ENCODE measurements at regions not wholly inside any gene's neighbourhood (a gene's known extent, or its start where the extent isn't known, plus 50 kb on each side); places are given as distances from the start of the nearest gene placed in this dataset.

GRCh38 chr2:175726223-175726622, 275.8 kb downstream of the LNPK start:
- 82% methylated on average over 2 of the region's 2 CpGs; no CpG with 5 or more reads in 1 of the 2 experiments for WGBS, 2 experiments (ENCODE audit: extremely low coverage in 1 of 2, insufficient coverage in 1 of 2, insufficient read length in 1 of 2, insufficient replicate concordance in 2 of 2, low coverage in 1 of 2, low lambda C conversion rate in 2 of 2, missing lambda C conversion rate in 1 of 2)
- TF ChIP-seq SUZ12 (IDR thresholded peaks at IDR 0.05; ENCODE audit: low read length) (no peak), KDM1A (IDR thresholded peaks at IDR 0.05; ENCODE audit: borderline replicate concordance, low read length) (no peak), TEAD4 (IDR thresholded peaks at IDR 0.05; ENCODE audit: low read depth, low read length) (no peak), CTCF (IDR thresholded peaks at IDR 0.05; ENCODE audit: control extremely low read depth in 1 of 3, insufficient read depth in 1 of 3, low read depth in 1 of 3, low read length in 3 of 3) (no peak), CHD1 (IDR thresholded peaks at IDR 0.05; ENCODE audit: low read depth, low read length) (no peak), ASH2L (IDR thresholded peaks at IDR 0.05; ENCODE audit: low read length) (no peak), TAF1 (IDR thresholded peaks at IDR 0.05; ENCODE audit: low read depth, low read length) (no peak), HDAC6 (IDR thresholded peaks at IDR 0.05; ENCODE audit: low read depth, low read length) (no peak), JUND (IDR thresholded peaks at IDR 0.05; ENCODE audit: low read length) (no peak), YY1 (IDR thresholded peaks at IDR 0.05; ENCODE audit: low read depth, low read length) (no peak), SIX5 (IDR thresholded peaks at IDR 0.05; ENCODE audit: low read depth, low read length) (no peak), GTF2F1 (IDR thresholded peaks at IDR 0.05; ENCODE audit: borderline replicate concordance, low read depth, low read length) (no peak), PHF8 (conservative IDR thresholded peaks at IDR 0.05; ENCODE audit: low read depth, low read length) (no peak), BACH1 (IDR thresholded peaks at IDR 0.05; ENCODE audit: low read length) (no peak)

More at GRCh38 chr2:175726223-175726622, 275.8 kb downstream of the LNPK start:
- no peak overlapping the region for H3K23ac ChIP-seq (ENCODE audit: insufficient read length)
- no peak overlapping the region for H3K9ac ChIP-seq (replicated peaks in 1 of 4; ENCODE audit: extremely low read depth in 1 of 4, low read depth in 3 of 4, low read length in 3 of 4)
- H3K79me2 ChIP-seq (ENCODE audit: control insufficient read depth in 1 of 2, insufficient read depth in 2 of 2, low read length in 2 of 2), result no peaks in the 10 kb centered on the region
- H2BK120ac ChIP-seq (replicated peaks; ENCODE audit: low read depth, low read length), result no peak overlapping the region
- no peak overlapping the region for H4K91ac ChIP-seq (replicated peaks; ENCODE audit: insufficient read length, low read length)
- no peaks in the 10 kb centered on the region for H3K4me1 ChIP-seq (replicated peaks in 1 of 4; ENCODE audit: control insufficient read depth in 3 of 4, insufficient read depth in 4 of 4, low read length in 3 of 4)
- no peak overlapping the region for H4K8ac ChIP-seq (ENCODE audit: extremely low read depth, insufficient read depth, low read length)
- no peaks in the 10 kb centered on the region for H3K79me1 ChIP-seq (ENCODE audit: low read depth, low read length)
- DNase-seq (ENCODE audit: low read depth in 1 of 2, low spot score in 2 of 2) (no peak), FAIRE-seq (no peak)
- no peak overlapping the region for H3K18ac ChIP-seq (ENCODE audit: extremely low read depth, low read length)
- H2AK5ac ChIP-seq (ENCODE audit: low read depth, low read length), result no peak overlapping the region
- H2BK5ac ChIP-seq (ENCODE audit: low read depth, low read length), result no peak overlapping the region
- H3K4me3 ChIP-seq (ENCODE audit: extremely low read depth in 1 of 4, insufficient read depth in 2 of 4, low read depth in 3 of 4, low read length in 4 of 4), result no peak overlapping the region
- H2BK15ac ChIP-seq (ENCODE audit: low read length), result no peak overlapping the region
- no peaks in the 10 kb centered on the region for H3K27me3 ChIP-seq (replicated peaks in 1 of 4; ENCODE audit: control insufficient read depth in 3 of 4, extremely low read depth in 1 of 4, insufficient read depth in 3 of 4, low read length in 3 of 4)
- H2BK20ac ChIP-seq (ENCODE audit: low read length), result no peak overlapping the region
- no peaks in the 10 kb centered on the region for H3K23me2 ChIP-seq (ENCODE audit: low read depth, low read length)
- CTCF ChIA-PET (ENCODE audit: partially characterized antibody), result interaction anchor here (1.1 kb wide), 1 partner anchor 17 kb away, joined by 3 read pairs; no protein-coding TSS in a partner anchor
- no peak overlapping the region for H2BK12ac ChIP-seq (ENCODE audit: low read depth, low read length)
- H3K4ac ChIP-seq (replicated peaks; ENCODE audit: insufficient read length, low read depth, low read length), result no peak overlapping the region
- H2AFZ ChIP-seq (ENCODE audit: low read length), result no peak overlapping the region
- POLR2A ChIA-PET (ENCODE audit: partially characterized antibody), result no interaction called here
- H4K5ac ChIP-seq (ENCODE audit: insufficient read length, low read depth, low read length), result no peak overlapping the region
- no peak overlapping the region for H3K56ac ChIP-seq (replicated peaks; ENCODE audit: insufficient read length, low read depth, low read length)
- no peak overlapping the region for H3K27ac ChIP-seq (ENCODE audit: low read depth, low read length)
- H3K4me2 ChIP-seq (ENCODE audit: insufficient read depth in 1 of 2, low read depth in 2 of 2, low read length in 2 of 2), result no peak overlapping the region
- H3K36me3 ChIP-seq (ENCODE audit: control insufficient read depth in 2 of 4, insufficient read depth in 4 of 4, low read length in 3 of 4), result no peaks in the 10 kb centered on the region
- H3K14ac ChIP-seq (ENCODE audit: insufficient read length), result no peak overlapping the region
- no peaks in the 10 kb centered on the region for H4K20me1 ChIP-seq (replicated peaks in 1 of 2; ENCODE audit: control insufficient read depth in 1 of 2, insufficient read depth in 2 of 2, low read length in 2 of 2)
- H3K9me3 ChIP-seq (ENCODE audit: insufficient read depth in 2 of 2, low read depth in 1 of 2, low read length in 1 of 2), result no peaks in the 10 kb centered on the region

Data from H1 (cell line).